ENCODE measurements at regions not wholly inside any gene's neighbourhood (a gene's known extent, or its start where the extent isn't known, plus 50 kb on each side); places are given as distances from the start of the nearest gene placed in this dataset.
"Not testable (repeated sequence)": the region's sequence is repeated elsewhere in the genome, so short reads cannot be mapped to it uniquely, and the experiment has no call there.

DNA sequence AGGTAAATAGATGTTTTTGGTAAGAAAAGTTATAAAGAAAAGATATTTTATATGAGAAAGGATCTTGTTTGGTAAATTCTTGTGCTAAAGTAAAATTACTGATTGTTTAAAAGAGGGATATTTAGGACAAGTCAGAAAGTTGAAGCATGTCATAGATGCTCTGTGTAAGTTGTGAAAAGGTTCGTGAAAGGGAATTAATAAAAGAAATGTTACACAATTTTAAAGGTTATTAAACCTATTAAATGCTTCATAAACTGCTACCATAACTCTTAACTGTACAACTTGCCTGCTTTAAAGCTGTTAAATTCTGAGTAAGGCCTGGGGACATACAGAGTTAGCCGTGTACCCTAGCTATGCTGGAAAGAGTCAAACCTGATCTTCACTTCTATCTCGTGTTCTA lies 634.1 kb downstream of the ACTR3B start:
- DNase-seq, result no peak

DNA sequence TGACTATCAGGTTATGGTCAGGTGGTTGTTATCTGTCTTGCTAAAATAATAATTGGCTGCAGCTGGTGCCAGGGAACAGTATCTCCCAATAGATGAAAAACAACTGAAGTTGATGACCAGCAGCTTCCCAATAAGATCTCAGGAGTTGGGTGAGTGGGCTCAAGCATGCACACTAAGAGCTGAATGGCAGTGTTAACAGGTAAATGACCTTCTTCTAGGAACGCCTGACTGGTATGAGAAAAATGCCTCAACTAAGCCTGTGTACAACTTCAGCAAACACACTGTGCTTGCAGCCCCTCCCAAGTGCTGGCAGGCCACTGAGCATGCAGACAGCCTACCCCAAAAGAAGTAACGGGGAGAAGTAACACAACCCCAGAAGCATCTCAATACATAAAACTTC lies 636.9 kb downstream of the ACTR3B start:
- DNase-seq, result no peak

DNA sequence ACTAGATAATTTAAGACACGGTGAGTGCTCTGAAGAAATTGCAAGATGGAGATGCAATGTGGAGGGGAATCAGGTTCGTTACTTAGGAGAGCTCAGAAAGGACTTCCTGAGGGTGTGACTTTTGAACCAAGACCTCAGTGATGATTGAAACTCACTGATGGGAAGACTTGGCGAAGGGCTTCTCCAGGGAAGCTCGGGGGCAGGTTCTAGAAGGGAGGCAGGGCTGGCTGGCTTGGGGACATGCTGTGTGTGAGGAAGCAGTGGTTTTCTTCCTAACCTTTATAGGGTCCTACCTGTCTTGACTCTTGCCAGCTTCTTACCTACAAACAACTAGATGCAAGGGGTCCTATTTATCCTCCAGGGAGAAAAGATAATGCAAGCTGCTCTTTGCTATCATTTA lies 637.9 kb downstream of the ACTR3B start:
- DNase-seq, result no peak

DNA sequence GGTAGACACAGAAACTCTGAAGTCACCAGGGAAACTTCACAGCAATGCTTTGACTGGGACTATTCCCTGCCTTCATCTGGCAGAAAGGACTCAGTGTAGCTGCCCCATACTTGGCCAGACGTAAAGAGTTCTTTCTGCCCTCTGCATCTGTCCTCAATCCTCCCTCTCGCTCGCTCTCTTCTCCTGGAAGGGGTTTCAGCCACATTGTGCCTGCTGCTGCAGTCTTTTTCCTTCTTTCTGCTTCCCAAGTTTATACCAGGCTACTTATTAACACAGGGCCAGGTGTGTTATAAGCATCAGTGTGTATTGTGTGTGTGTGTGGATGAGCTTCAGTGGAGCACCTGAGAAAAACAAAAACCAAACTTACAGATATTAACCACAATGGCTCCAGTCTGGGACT lies 638.4 kb downstream of the ACTR3B start:
- DNase-seq, result no peak

DNA sequence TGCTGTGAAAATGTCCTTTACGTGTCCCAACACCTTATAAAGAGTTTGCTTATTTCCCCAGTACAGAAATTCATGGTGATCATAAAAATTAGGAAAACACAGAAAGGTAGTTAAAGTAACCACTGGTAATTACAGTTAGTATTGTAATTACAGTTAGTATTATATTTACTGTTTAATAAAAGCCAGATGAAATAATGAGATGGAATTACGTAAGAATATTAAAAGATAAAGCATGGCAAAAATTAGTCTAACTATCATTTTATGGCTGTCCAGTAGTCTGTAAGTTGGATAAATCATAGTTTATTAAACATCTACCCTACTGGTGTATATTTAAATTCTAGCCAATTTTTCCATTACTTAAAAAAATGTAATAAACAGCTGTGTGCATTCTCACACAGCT lies 638.8 kb downstream of the ACTR3B start:
- DNase-seq, result no peak

DNA sequence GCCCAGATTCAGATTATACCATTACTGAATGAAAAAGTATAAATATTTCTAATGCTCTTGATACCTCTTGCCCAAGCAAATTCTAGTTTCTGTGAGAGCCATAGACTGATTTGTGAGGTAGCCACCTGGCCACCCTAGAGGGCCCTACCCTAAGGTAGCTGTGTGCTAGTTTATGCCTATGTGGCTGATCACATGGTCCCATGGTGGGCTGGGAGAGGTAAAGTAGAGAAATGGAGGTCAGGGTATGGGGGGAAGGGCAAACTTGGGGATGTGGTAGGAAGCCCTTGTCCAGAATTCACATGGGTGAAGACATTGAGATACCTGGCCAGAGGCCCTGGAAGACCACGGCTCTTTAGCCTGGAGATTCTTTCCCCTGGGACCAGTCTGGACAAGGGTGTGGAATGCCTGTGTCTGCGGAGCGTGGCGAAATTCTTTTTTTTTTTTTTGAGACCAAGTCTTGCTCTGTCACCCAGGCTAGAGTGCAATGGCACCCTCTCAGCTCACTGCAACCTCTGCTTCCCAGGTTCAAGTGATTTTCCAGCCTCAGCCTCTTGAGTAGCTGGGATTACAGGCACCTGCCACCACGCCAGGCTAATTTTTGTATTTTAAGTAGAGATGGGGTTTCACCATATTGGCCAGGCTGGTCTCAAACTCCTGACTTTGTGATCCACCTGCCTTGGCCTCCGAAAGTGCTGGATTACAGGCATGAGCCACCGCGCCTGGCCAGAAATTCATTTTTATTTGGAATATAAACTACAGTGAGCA lies 639.4 kb downstream of the ACTR3B start:
- no peak for DNase-seq

DNA sequence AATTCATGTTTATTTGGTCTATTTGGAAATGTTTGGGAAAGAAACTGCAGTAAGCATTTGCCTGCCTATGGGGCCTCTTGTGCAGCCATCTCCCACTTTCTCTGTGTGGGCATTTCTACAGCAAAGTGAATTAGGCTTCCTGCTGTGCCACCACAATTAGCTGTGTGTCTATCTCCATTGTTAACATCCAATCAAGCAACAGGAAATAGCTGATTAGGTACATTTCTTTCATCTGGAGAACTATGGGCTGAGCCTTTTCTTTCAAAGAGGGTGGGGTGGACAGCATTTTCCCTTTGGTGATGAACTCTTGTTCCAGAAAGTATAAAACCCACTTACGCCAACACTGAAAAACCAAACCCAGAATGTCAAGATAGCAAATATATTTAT lies 640.0 kb downstream of the ACTR3B start:
- peak; percentile 40 for DNase-seq

DNA sequence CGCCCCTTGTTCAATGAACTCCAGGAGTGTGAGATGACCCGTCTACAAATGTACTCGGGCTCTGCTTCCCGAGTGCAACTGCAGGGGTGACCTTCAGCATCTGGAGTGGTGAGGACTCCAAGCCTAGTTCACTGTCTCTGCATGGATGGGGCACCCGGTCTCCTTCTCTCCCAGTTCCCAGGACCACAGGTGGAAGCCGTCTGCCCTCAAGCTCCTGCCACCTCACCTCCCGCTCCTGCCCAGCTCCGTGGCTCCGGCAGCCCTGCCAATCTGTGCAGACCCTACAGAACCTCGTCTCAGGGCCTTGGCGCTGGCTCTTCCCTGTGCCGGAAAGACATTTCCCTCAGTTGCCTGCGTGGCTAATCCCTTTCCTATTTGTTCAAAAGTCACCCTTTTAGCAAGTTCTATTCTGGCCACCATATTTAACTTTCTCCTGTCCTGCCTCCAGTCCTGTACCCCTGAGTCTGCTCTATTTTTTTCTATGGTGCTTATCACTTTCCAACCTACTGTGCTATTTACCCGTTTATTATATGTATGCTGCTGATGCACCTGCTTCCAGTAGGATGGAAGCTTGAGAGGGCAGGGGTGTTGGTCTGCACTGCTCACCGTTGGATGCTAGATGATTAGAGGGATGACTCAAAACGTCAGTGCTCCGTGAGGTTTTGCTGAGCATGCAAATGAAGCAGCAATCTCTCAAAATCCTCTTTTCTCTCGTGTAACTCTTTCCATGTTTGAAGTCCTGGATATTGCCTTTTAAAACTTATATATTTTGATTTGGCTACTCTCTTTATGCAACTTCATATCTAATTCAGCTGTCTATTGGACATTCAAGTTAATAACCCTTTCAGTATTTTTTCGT lies 641.4 kb downstream of the ACTR3B start:
- no peak for DNase-seq

DNA sequence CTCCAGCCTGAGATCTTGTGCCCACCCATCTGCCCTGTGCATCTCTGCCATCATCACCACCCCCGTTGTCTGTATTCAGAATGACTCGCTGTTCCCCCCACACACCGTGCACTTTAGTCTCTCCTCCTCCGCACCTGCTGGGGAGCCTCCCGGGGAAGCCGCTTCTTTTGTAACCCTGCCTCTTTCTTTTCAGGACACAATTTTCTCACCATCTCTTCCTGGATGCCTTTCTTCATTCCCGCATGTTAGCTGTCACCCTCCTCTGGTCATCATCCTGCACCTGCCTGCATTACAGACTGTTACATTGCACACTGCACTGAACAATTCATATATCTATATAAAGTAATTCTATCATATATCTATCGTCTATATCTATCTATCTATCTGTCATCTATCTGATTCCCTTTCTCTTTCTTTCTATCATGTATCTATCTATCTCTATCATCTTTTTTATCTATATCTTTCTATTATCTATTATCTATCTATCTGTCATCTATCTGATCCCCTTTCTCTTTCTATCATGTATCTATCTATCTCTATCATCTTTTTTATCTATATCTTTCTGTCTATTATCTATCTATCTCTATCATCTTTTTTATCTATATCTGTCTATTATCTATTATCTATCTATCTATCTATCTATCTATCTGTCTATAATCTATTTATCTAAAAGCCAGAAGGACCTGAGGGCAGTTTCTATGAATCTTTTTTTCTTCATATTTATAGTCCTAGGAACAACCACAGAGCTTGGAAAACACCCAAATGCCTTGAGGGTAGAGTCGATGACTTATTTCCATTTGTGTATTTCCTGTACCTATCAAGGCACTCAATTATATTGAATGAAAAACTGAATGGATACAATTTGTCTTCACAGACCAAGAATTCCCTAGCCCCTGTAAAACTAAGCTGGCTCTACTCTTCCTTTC lies 642.5 kb downstream of the ACTR3B start:
- DNase-seq, result peak; percentile 7

DNA sequence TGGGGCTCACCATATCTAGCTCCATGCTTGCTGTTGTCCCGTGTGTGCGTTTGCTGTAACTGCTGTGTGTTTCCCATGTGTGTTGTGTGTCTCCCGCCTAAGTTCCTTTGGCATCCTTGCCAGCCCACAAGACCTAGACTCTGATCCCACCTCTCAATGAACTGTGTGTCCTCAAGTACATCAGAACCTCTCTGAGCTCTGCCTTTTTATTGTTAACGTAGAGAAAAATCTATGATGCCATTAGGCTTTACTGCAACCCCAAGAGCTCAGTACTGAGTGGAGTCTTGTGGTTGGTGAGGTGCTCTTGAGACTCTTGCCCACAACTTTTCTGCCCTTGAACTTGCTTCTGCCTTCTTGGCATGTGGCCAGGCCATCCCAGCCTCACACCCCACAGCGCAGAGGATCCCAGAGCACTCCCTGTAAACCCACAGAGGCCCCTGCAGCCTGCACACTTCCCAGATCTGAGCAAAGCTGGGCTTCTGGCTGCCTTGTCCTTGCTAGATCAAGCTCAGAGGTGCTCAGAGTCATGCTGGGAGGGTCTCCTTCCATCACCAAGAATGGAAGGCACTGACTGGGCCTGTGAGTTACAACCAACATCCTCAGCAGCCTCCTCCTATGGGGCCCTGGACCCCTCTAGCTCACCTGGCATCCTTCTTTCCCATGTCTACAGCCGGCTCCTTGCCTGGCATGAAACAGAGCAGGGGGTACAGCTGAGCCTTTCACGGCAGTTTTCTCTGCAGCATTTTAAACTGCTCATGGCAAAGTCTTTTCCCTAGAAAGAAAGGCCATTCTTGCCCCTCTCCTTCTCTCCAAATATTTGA lies 643.4 kb downstream of the ACTR3B start:
- no peak for DNase-seq

DNA sequence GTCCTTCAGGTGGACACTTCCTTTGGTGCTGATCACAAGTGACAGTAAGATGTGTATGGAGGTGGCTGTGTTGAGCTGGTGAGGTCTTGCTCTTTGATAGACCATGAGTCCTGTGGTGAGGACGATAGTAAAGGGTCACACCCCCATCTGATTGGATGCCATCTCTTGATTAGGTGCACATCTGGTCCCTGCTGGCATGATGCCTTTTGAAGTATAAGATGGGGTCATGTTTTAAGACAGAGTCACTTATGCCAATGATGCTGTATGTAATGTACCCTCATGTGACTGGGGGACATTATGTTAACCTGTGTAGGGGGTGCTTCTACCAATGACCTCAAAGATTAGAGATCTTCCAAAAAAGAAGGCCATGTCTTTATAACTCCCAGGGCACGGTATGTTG lies 644.6 kb downstream of the ACTR3B start:
- no peak for DNase-seq

DNA sequence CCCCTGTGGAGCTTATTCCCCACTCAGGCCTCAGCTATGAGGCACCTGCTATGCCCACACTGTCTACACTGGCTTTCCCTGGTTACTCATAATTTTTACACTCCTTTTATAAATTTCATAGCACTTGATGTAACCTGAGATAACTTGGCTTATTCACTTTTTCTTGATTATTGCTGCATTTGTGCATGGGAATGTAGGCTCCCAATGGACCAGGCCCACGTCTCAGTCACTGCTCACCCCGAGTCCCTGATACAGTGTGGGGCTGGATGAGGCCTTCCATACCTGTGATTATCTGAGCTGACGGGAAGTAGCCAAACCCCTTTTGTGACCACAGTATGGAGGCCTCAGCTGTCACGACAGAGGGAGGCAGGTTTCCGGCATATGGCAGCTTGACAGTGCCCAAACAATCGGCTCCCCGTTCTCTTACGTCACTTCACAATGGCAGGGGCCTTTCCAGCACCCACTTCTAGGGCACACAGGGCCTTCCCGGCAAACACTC lies 645.3 kb downstream of the ACTR3B start:
- DNase-seq, result no peak

DNA sequence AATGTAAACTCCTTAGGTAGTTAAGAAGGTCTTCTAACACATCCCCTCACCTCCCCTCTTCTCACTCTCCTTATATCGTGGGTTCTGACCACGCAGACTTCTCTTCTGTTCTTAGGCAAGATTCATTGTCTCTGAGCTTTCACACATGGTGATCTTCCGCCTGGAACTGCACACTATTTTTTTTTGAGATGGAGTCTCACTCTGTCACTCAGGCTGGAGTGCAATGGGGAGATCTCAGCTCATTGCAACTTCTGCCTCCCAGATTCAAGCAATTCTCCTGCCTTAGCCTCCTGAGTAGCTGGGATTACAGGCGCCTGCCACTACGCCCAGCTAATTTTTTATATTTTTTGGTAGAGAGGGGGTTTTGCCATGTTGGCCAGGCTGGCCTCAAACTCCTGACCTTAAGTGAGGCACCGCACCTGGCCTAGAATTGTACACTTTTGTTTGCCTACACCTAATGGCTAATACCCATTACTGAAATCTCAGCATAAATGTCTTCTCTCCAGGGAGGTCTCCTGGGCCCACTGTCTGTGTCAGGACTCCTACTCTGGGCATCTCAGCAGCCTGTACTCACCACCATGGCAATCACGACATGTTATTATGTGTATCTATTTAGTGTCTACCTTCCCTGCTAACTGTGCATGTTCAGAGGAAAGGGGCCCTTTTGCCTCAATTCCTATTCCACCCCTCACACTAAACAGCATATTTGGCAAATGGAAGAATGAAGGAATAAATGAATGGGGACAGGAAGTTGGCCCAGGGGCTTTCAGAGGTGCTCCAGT lies 646.3 kb upstream of the DPP6 start:
- DNase-seq, result no peak

DNA sequence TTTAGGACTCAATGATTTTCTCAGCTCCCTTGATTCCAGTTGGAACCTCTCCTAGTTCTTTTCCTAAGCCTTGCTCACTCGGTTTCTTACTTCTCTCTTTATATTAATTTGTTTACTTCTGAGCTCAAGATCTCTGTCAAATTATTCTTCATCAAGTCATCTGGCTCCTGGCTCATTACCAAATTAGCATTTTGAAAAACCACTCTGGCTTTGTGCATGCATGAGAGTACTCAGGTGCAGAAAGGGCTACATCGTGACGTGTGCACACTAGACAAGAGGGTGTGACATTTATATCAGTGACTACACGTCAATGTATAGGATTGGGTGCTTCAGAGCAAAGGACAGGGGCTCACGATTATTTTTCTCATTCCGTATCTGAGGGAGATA lies 645.7 kb upstream of the DPP6 start:
- DNase-seq, result no peak

DNA sequence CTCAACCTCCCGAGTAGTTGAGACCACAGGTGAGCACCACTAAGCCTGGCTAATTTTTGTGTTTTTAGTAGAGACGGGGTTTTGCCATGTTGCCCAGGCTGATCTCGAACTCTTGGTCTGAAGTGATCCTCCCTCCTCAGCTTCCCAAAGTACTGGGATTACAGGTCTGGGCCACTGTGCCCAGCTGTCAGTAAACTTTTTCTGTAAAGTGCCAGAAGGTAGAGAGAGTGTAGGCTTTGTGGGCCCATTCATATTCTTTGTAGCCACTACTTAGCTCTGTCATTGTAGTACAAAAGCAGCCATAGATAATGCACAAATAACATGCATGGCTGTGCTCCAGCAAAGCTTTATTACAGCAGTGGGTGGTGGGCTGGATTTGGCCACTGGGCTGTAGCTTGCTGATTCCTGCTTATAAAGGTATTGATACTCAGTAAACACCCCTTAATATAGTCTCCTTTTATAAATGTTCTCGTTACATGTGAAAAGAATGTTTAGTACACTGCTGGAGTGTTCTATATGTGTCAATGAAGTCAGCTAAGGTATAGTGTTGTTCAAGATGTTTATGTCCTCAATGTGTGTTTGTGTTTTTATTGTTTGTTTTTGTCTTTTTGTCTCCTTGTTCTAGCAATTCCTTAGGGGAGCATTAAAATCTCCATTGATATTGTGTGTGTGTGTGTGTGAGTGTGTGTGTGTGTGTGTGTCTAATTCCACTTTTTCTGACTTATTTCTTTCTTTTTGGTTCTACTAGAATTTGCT lies 644.7 kb upstream of the DPP6 start:
- no peak for DNase-seq

DNA sequence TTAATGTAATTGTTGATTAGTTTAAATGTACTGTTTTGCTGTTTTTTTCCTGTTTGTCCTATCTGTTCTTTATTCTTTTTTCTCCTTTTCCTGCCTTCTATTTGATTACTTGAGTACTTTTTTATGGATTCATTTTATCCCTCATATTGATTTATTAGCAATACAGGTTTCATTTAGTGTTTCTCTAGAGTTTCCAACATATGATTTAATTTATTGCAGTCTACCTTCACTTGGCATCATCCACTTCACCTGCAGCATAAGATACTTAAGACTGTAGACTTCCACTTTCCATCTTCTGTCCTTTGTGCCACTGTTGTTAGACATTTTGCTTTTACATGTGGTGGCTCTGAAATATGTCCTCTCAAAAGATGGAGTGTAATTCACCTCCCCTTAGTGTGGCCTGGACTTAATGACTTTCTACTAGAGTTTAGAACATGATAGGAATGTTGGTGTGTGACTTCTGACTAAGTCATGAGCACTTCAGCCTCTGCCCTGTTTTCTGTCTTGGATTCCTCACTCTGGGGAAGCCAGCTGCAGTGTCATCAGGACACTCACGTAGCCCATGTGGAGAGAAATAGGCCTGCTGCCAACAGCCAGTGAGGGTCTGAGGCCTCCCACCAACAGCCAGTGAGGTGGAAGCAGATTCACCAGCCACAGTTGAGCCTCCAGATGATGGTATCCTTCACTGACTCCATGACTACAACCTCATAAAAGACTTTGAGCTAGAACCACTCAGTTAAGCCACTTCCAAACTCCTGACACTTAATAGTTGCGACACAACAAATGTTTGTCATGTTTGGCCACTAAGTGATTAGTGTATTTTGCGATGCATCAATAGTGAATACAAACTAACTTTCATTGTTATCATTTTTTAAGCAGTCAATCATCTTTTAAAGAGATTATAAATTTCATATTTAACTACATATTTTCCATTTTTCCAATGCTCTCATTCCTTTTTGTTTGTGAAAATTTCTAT lies 643.5 kb upstream of the DPP6 start:
- DNase-seq, result no peak

DNA sequence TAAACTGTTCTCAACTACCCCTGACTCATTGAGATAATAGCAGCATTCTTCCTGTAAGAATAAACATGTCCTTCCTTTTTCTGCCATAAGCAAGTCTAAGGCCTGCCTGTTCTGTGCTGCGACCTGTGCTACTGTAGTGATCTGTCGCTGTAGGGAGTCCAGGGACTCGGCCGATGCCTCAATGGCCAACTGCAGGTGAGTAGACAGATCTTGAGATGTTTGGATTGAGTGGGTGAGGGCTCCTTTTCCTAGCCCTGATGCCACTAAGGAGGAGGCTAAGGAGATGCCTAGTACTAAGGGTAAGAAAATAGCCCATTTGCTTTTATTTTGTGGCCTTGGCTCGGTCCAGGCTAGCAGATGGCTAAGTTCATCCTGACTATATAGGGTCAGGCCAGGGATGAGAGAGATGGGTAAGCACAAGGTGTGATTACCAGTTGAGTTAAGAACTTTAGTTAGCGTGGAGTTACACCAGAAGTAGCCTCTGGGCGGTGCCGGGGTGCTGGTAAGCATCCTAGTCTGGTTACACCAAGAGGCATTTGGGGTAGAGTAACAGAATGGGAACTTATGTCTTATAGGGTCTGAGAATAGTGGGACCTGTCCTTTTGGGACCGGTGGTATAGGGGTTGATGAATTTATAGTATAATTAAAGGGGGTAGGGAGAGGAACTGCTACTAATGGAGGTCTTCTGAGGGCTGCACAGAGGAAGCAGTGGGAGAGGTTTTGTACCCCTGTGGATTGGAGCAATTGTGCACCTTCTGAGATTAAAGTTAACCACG lies 642.4 kb upstream of the DPP6 start:
- DNase-seq, result not testable (repeated sequence)

DNA sequence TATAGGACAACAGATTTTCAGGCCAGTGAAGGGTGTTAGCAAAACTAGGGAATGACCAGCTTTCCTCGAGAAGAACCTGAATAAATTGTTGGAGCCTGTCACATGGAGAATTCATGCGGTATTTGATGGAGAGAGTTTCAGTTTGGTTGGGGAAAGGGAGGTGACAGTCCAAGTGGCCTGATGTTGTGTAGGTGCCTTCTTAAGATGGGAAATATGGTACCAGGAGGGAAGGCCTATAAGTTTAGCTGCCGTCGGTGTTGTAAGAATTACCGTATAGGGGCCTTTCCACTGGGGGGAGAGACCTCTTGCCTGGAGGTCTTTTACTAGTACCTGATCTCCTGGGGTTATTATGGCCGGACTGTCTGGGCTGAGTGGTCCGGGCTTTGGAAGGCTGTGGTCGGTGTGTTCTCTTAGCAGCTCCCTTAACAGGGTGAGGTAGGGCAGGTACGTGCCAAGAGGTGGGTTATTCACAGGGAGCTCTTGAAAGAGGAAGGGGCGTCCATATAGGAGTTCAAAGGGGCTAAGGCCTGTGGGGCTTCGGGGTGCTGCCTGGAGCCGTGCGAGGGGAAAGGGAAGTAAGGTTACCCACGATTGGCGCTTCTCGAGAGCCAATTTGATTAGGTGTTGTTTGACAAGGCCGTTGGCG lies 641.1 kb upstream of the DPP6 start:
- DNase-seq, result not testable (repeated sequence)

All from DMS153 (cell line).